ENCODE measurements at regions not wholly inside any gene's neighbourhood (a gene's known extent, or its start where the extent isn't known, plus 50 kb on each side); places are given as distances from the start of the nearest gene placed in this dataset.

DNA sequence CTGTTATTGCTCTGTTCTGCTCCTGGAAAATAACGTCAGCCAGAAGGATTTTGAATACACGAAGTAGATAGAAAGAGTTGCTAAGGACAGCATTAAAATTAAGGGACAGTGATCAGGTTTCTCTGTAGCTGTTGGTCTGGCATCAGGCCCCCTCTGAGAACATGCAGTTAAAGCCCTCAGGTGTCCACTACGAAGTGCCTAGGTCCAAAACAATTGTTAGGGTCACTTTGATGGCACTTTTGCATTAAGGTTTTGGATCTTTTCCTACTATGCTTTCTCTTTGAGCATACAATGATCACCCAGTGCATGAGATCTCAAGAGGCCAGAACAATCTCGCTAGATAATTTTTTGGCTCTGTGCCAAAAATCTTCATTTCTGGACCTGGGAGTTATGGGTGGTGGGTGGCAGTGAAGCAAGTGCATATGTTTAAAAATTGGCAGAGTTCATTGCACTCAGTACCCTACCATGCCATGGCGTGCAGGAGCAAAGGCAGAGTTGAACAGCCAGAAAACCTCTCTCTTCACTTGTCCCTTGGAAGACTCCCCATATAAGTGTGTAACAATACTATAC lies 797.6 kb downstream of the ROBO2 start:
- H3K4me1 ChIP-seq = peaks cover 0 to 3% (median 0%) of the 10 kb centered on the region in 4 donors
- H3K27ac ChIP-seq = no peak overlapping the region
- in situ Hi-C loops (cut with MboI; ENCODE audit: low pct_ligation_motif_present in 1 of 4, low pct_unique_long_range_greater_than_20kb in 1 of 4, low sequenced_read_pairs in 3 of 4) = no loop called here
- H3K27me3 ChIP-seq = no peaks in the 10 kb centered on the region
- TF ChIP-seq POLR2AphosphoS5 (IDR thresholded peaks at IDR 0.05) = no peak
- no peak for TF ChIP-seq POLR2A (IDR thresholded peaks at IDR 0.05)
- TF ChIP-seq, protein P1, sequence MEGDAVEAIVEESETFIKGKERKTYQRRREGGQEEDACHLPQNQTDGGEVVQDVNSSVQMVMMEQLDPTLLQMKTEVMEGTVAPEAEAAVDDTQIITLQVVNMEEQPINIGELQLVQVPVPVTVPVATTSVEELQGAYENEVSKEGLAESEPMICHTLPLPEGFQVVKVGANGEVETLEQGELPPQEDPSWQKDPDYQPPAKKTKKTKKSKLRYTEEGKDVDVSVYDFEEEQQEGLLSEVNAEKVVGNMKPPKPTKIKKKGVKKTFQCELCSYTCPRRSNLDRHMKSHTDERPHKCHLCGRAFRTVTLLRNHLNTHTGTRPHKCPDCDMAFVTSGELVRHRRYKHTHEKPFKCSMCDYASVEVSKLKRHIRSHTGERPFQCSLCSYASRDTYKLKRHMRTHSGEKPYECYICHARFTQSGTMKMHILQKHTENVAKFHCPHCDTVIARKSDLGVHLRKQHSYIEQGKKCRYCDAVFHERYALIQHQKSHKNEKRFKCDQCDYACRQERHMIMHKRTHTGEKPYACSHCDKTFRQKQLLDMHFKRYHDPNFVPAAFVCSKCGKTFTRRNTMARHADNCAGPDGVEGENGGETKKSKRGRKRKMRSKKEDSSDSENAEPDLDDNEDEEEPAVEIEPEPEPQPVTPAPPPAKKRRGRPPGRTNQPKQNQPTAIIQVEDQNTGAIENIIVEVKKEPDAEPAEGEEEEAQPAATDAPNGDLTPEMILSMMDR (IDR thresholded peaks at IDR 0.05) = no peak
- no peak for TF ChIP-seq EP300 (IDR thresholded peaks at IDR 0.05; ENCODE audit: low read depth)
- H3K4me3 ChIP-seq = no peak overlapping the region
- H3K36me3 ChIP-seq = no peaks in the 10 kb centered on the region
- intact Hi-C loops (cut with DNase I; ENCODE audit: low total_unique reads) = no loop called here
- no peaks in the 10 kb centered on the region for H3K9me3 ChIP-seq
- 50 to 53% methylated on average over 2 to 5 of the region's 5 CpGs for WGBS, 2 donors (ENCODE audit: low coverage in 1 of 2)
- no peak for DNase-seq

DNA sequence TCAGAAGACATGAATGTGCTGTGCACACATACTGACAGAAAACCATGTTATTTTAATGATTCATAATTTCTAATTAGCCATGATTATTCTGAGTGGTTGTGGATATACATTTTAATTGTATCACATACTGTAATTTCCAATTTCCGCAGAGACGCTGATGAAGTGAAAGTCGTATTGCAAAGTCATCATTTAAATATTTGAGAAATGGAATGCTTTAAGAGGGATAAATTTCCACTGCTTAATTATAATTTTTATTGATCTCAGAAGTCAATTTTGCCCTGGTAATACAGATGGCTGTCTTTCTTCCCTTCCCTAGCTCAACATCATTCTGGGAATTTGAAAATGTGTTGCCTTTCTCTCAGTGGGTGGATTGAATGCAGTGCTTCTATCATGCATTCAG lies 819.3 kb downstream of the ROBO2 start:
- intact Hi-C loops (cut with DNase I; ENCODE audit: low total_unique reads) = no loop called here
- H3K4me3 ChIP-seq = no peak overlapping the region
- no peaks in the 10 kb centered on the region for H3K27me3 ChIP-seq
- DNase-seq = no peak
- no peaks in the 10 kb centered on the region for H3K9me3 ChIP-seq
- no peaks in the 10 kb centered on the region for H3K36me3 ChIP-seq
- in situ Hi-C loops (cut with MboI; ENCODE audit: low pct_ligation_motif_present in 1 of 4, low pct_unique_long_range_greater_than_20kb in 1 of 4, low sequenced_read_pairs in 3 of 4) = no loop called here
- WGBS, 2 donors (ENCODE audit: low coverage in 1 of 2) = 92% methylated on average over 3 of the region's 3 CpGs
- TF ChIP-seq, protein P1 (IDR thresholded peaks at IDR 0.05) = no peak
- TF ChIP-seq POLR2AphosphoS5 (IDR thresholded peaks at IDR 0.05) (no peak), POLR2A (IDR thresholded peaks at IDR 0.05) (no peak), EP300 (IDR thresholded peaks at IDR 0.05; ENCODE audit: low read depth) (no peak)
- no peaks in the 10 kb centered on the region for H3K4me1 ChIP-seq
- H3K27ac ChIP-seq = no peak overlapping the region

DNA sequence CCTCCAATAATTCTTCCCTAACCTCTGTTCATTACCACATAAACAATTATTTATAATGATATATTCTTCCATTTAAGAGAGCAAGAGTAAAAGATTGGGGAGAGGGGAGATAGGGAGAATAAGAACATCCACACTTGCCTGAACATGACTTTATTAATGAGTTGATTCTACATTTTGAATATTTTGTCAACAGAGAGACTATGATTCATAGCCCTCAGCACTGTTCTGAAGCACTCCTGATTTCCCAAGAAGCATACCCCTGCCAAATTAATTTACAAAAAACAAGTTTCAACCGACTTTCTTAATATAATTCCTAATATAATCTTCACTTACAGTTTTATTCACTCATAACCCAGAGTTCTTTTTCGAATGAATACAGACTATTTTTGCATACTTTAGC lies 828.8 kb downstream of the ROBO2 start:
- Histone ChIP-seq H3K4me1 (no peaks in the 10 kb centered on the region), H3K27ac (no peak overlapping the region), H3K4me3 (no peak overlapping the region), H3K9me3 (no peaks in the 10 kb centered on the region), H3K27me3 (no peaks in the 10 kb centered on the region), H3K36me3 (no peaks in the 10 kb centered on the region)
- TF ChIP-seq POLR2A (IDR thresholded peaks at IDR 0.05) = no peak
- in situ Hi-C loops (cut with MboI; ENCODE audit: low pct_ligation_motif_present in 1 of 4, low pct_unique_long_range_greater_than_20kb in 1 of 4, low sequenced_read_pairs in 3 of 4) (no loop called here), intact Hi-C loops (cut with DNase I; ENCODE audit: low total_unique reads) (loop anchor here (10.0 kb wide), 1 partner anchor 1046 kb away; no protein-coding TSS in a partner anchor)
- no peak for DNase-seq
- 58 to 59% methylated on average over 2 of the region's 2 CpGs for WGBS, 2 donors (ENCODE audit: low coverage in 1 of 2)

DNA sequence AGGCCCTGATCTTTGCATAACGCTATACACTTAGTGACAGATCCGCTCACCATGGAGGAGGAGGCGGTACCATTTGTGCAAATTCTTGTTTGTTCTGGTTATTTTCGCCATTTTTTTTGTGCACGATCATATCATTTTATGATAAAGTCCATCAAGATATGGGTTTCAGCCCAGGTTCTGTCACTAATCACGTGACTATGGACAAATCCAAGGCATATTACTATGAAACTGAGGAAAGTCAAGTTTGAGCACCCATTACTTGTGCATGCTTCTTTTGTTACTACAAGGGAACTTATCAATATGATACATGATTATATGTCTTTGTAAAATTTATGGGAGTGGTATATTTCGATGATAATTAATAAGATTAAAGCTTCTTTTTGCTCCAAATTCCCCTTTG lies 829.5 kb downstream of the ROBO2 start:
- Histone ChIP-seq H3K27me3 (no peaks in the 10 kb centered on the region), H3K4me3 (no peak overlapping the region), H3K4me1 (no peaks in the 10 kb centered on the region), H3K27ac (no peak overlapping the region), H3K9me3 (no peaks in the 10 kb centered on the region), H3K36me3 (no peaks in the 10 kb centered on the region)
- TF ChIP-seq POLR2A (IDR thresholded peaks at IDR 0.05) (no peak), EP300 (IDR thresholded peaks at IDR 0.05; ENCODE audit: low read depth) (no peak), POLR2AphosphoS5 (IDR thresholded peaks at IDR 0.05) (no peak)
- TF ChIP-seq, protein P1 (IDR thresholded peaks at IDR 0.05) = no peak
- in situ Hi-C loops (cut with MboI; ENCODE audit: low pct_ligation_motif_present in 1 of 4, low pct_unique_long_range_greater_than_20kb in 1 of 4, low sequenced_read_pairs in 3 of 4) (no loop called here), intact Hi-C loops (cut with DNase I; ENCODE audit: low total_unique reads) (loop anchor here (10.0 kb wide), 1 partner anchor 1045 kb away; no protein-coding TSS in a partner anchor)
- no peak for DNase-seq
- WGBS, 2 donors (ENCODE audit: low coverage in 1 of 2) = 78 to 83% methylated on average over 7 of the region's 7 CpGs

DNA sequence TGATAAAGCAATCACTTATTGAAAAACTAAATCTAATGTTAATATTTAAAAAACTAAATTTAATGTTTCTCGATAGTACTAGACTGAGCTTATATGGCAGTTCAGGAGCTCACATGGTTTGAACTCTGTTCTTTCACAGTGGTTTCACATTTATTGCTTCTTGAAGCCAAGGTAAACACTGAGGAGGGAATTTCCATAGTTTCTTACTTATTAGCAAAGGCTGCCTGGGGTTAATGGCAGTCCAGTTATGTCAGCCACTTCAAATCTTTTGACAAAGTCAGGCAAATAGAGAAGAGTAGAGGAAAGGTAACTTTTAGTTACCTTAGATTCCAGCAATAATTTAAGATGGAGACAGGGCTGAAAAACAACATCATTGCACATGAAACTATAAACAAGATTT lies 831.5 kb downstream of the ROBO2 start:
- no peaks in the 10 kb centered on the region for H3K27me3 ChIP-seq
- no peaks in the 10 kb centered on the region for H3K9me3 ChIP-seq
- in situ Hi-C loops (cut with MboI; ENCODE audit: low pct_ligation_motif_present in 1 of 4, low pct_unique_long_range_greater_than_20kb in 1 of 4, low sequenced_read_pairs in 3 of 4) (no loop called here), intact Hi-C loops (cut with DNase I; ENCODE audit: low total_unique reads) (no loop called here)
- H3K36me3 ChIP-seq = no peaks in the 10 kb centered on the region
- no peak overlapping the region for H3K27ac ChIP-seq
- no peak overlapping the region for H3K4me3 ChIP-seq
- no peaks in the 10 kb centered on the region for H3K4me1 ChIP-seq
- 82 to 83% methylated on average over 1 of the region's 1 CpG for WGBS, 2 donors (ENCODE audit: low coverage in 1 of 2)
- TF ChIP-seq POLR2A (IDR thresholded peaks at IDR 0.05) = no peak
- TF ChIP-seq, protein P1 (IDR thresholded peaks at IDR 0.05) = no peak
- TF ChIP-seq POLR2AphosphoS5 (IDR thresholded peaks at IDR 0.05) = no peak
- no peak for TF ChIP-seq EP300 (IDR thresholded peaks at IDR 0.05; ENCODE audit: low read depth)
- DNase-seq = no peak

Data from transverse colon (tissue), 4 donors.